Anterior cingulate cortex (tissue), 58 donors: ENCODE measurements at regions not wholly inside any gene's neighbourhood (a gene's known extent, or its start where the extent isn't known, plus 50 kb on each side); places are given as distances from the start of the nearest gene placed in this dataset.

Experiments used
- DNase-seq, 58 donors: peaks; one replicate each; lab custom pipeline; 2025; lab: John Stamatoyannopoulos, UW

DNA sequence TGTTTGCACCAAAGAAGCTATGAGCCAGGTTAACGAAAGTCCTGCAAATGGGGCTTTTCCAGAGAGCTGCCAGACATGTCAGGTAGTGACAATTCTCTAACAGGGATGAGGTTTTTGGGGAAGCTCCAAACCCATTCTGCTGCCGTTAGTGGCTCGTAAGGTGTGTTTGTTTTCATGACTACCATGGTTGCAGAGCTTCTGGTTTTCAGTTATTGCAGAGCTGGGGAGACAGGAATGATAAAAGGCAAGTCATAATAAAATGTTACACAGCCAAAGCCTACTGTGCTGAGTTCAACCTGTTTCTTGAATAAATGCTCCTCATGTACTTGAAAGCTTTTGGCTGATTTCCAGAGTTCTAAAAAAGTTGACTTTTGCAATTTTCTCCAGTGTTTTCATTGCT is 209.2 kb upstream of the STK17B start:
- no peak for DNase-seq

DNA sequence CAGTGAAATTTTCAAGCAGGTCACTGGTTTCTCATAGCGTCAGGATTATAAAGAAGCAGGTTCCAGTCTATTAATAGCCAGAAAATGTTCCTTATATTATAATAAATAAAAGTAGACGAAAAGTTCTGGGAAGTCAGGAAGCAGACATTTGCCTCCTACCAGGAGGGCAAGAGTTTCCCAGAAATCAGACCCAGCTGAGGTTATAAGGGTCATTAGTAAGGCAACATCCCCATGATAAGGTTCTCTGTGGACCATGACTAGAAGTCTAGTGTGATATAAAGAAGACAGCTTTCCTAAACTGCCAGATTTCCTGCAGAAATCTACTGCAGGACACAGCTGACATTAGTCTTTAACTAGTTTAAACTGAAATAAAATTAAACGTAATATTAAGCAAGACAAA is 210.1 kb upstream of the STK17B start:
- no peak for DNase-seq

DNA sequence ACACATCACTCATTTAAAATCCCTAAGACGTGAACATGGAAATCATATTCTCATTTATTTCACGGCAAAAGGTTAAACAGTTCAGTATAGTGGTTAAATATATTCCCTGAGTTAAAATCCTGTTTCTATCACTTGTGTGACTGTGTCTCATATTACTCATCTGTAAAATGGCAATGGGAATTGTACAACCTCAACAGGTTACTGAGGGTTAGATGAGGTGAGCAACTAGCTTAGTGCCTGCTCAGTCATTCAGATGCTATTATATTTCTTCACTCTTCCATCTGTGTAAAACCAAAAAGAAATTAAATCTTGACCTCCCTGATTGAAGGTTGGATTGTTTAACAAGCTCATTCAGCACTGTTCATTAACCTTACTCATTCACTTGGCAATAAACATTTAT is 212.4 kb upstream of the STK17B start:
- no peak for DNase-seq

- no peak for DNase-seq
Measured at GRCh38 chr2:196384729-196385128, 213.4 kb upstream of the STK17B start.

- no peak for DNase-seq
Measured at GRCh38 chr2:196389670-196390069, 218.3 kb upstream of the STK17B start.

- DNase-seq = no peak
Measured at GRCh38 chr2:196390243-196391148, 219.1 kb upstream of the STK17B start.

DNA sequence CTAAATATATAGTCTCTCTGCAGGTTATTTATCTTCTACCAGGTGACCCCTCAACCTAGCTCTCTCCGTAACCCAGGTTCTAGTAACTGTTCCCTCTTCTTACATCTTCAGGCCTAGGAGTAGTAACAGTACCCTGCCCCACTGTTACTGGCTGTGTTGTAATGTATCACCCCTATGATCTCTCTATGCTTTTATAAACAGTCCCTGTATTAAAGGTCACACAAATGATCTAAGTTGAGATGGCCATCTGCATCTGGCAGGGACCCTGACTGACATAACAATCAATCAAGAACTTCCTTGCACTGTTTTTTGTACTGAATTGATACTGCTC is 219.7 kb upstream of the STK17B start:
- DNase-seq = no peak

DNA sequence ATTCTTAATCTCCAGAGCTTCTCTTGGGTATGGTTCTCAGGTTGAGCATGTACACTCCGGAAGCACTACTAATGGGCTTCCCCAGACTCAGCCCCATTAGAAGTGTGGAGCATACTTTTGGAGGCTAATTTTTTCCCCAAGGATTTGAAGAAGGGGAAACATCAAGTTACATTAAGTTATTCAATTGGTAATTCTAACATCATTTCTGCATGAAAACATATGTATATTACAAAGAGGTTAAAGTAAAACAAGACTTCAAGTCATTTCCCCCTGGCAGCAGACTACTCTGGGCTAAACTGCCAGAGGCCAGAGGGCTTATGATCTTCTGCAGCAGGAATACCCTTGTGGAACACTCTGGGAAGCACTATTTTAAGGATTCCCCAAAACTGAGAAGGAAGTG is 227.7 kb upstream of the STK17B start:
- no peak for DNase-seq

DNA sequence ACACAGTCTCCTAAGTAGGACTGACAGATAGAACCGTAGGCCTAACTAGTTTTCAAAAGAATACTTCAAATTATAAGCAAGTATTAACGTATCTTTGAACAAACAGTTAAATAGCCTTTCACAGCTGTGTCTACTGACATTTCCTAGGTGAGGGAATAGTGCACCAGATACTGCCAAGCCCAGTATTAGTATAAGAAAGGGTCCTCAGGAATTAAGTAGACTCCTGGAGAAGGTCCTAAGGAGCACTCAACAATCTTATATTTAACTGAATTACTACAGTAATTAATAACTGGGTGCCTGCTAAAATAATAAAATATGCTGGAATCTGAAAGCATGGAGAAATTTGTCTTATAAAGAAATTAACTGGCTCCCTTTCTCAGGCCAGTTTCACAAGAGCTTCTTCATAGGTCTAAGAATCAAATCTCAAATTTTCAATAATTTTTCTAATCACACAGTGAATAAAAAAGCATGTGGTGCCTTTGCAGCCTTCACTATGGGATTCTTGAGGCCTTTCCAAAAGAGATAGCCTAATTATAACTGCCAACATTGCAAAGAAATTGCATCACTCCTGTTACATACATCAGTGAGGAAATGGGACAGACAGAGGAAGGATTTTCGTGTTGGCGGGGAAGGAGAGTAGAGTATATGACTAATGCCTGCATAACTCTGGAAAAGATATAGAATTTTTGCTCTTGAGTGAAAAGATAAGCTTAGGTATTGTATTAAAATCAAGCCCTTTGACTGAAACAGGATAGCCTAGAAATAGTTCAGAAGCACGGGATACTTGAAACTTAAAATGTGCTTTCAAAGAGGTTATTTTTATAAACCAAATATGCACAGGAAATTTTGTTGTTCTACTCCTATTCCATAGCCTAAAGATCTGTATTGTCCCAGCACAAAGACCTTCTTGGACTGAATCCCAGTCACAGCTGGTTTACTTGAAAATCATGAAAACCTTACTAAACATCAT is 228.6 kb upstream of the STK17B start:
- peak in 9 of 58 donors; percentile 1 to 68 (median 7) for DNase-seq

DNA sequence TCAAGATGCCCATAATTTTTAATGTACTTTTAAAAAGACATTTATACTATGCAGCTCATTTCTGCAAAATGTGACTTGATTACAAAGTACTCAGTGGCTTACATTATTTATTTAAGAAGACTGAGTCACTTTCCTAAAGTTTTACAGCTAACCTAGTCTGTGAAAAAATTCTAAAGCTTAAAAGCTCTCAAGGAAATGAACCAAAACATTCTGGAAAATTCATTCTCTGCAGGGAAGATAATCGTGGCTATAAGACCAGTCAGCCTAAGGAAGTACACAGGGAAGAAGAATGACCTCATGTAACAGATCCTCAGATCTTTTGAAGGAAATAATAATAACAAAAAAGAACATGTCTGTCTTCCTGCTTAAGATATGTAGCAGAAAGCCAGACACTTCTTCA is 232.1 kb upstream of the STK17B start:
- no peak for DNase-seq

DNA sequence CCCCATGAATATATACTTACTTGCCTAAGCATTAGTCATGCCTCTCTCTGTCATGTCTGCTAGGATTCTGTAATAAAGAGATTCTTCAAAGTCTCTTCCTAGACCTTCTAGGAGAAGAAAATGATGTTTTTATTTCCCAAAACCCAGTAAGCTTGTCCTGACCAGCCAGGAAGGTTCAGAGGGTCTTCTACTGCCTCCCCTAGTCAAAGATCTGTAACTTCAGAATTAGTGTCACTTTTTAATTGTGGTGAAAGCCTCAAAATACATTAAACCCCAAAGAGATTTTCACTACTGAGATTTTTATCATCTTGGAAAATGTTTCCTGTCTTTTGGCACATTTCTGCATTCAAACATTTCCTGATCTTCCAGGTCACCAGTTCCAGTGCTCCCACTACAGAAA is 232.9 kb upstream of the STK17B start:
- no peak for DNase-seq

DNA sequence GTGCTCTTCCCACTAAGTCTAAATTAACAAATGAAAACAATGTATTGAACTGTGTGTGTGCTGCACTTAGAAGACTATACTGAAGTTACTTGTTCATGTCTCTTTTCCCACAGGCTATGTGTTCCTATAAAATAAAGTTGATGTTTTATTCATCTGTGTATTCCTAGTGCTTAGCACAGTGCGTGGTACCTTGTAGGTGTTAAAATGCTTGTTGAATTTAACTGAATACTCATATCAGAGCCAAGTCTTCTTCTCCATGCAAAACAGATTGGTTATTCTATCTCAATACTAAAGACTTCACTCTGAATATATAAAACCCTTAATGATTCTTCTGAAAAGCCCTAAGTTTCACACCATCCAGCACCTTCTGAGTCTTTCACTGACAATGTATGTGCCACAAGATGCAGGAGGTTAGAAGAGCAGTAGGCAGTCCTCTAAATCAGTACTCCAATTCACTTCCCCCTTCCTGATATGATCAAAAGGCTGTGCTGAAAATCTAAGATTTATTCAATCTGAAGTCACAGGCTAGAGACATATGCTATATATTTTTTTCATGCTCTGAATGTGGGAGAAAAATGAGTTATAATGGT is 231.7 kb upstream of the CCDC150 start:
- DNase-seq = peak in 1 of 58 donors; percentile 4

- no peak for DNase-seq
Measured at GRCh38 chr2:196409376-196409775, 230.1 kb upstream of the CCDC150 start.

- DNase-seq = peak in 1 of 58 donors; percentile 26
Measured at GRCh38 chr2:196410008-196410407, 229.5 kb upstream of the CCDC150 start.

DNA sequence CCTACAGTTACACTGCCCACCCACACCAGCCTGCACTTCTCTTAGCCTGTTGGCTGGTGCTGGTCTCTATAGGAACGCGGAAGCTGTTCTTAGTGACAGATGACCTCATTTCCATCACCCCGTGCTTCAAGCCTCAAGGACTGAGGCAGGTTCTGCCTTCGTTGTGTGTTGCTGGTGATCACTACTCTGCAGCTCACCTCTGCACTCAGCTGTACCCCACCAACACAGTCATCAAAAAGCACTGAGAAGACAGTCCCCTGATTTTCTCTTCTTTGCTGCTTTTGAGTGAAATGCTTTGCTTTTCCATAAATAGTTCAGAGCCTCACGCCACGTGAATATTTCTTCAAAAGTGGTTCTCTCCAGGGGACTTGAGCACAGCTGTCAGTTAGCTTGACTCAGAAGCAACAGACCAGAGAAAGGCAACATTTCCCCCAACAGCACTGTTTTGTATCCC is 225.7 kb upstream of the CCDC150 start:
- peak in 20 of 58 donors; percentile 3 to 64 (median 23) for DNase-seq

DNA sequence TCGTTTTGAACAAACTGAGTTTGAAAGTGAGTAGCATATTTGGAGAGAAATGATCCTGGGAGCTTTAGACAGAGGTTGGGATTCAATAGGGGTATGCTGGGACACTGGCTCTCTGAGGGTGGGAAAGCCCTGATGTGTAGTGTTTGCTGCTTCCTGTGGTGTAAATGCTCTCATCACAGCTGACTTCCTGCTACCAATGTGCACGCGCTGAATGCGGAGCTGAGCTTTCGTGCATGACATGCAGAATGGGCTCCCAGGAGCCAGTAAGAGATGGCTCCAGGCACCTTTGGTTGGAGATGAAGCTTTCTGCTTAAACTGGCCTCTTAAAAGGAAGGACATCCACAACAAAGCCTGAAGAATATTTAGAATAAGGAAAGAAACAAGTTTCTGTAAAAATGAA is 224.1 kb upstream of the CCDC150 start:
- DNase-seq = no peak

DNA sequence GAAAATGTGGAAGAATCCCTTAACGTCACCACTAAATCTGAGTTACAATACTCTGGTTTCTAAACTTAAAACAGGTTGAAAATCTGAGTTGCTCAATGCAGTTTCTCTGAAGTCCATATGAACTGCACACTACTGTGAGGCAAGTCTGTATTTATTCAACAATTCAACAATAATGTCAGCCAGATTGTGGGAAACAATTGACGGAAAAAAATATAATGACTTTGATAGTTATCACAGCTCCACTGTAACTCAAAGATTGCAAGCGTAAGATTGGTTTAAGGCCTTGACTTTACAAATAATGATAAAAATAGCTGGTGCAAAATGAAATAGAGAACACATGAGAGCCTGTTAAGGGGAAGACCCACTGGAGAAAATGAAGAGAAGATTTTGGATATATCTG is 219.4 kb upstream of the CCDC150 start:
- no peak for DNase-seq

DNA sequence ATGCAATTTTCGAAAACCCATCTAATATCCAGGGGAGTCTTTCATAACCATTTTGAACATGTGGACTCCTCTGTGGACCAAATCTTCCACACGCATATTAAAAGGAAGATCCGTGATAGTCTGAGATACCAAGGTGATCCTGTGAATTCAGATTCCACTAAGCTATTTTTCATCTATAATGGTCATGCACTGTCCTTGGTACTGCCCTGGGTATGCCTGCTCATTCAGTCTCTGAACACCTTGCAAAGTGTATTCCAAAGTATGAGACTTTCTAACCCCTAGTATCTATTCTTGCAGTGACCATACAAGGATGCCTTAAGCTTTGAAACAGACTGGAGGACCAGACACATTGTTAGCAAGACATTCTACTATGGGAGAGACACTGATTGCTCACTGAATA is 217.6 kb upstream of the CCDC150 start:
- DNase-seq = no peak

DNA sequence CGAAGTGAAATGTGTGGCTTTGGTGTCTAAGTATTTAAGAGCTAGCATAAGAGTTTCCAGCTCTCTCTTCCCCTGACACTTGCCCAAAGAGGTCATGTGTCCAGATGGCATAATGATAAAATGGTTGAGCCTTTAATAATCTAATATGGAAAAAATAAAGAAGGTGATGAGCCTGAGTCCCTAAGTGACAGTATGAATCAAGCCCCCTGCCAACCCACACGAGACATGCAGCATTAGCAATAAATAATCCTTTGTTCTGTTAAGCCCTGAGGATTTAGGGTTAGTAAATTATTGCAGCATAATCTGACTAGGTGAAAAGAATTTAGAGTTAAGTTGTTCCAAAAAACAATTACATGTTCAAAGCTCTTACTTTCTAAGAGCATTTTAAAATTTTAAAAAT is 217.2 kb upstream of the CCDC150 start:
- no peak for DNase-seq

GRCh38 chr2:196426122-196426521 is 213.4 kb upstream of the CCDC150 start:
- no peak for DNase-seq
